ENCODE measurements at regions not wholly inside any gene's neighbourhood (a gene's known extent, or its start where the extent isn't known, plus 50 kb on each side); places are given as distances from the start of the nearest gene placed in this dataset.

DNA sequence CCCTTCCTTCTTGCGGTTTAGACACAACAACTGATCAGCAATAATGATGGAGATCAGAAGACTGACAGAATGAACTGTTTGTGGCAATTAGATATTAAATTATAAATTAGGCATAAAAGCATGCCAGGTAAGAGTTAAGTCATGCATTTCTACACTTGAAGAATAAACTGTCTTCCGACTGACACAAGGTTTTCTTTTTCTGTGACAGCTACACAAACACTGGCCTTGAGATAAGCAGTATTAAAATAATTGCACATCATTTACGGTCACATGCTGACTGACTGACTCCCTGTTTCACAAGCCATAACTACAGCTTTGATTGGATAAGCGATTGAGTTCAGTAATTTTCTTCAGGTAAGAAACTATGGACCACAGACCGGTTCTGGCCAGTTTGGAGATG, 56.2 kb downstream of the UBE2NL start:
- H4K5ac ChIP-seq (ENCODE audit: insufficient read length, low read depth, low read length), result no peak overlapping the region
- H2BK20ac ChIP-seq (ENCODE audit: low read depth, low read length, poor library complexity, severe bottlenecking), result no peak overlapping the region
- no peak for TF ChIP-seq CTCF (conservative IDR thresholded peaks at IDR 0.05)
- WGBS (ENCODE audit: extremely low coverage, insufficient read length, low lambda C conversion rate), result no CpG with 5 or more reads among the region's 5 CpGs
- no peak overlapping the region for H2AFZ ChIP-seq (ENCODE audit: low read length)
- no peak overlapping the region for H3K18ac ChIP-seq (ENCODE audit: insufficient read length, low read depth, low read length)
- H4K91ac ChIP-seq (ENCODE audit: insufficient read length, low read depth, low read length), result no peak overlapping the region
- H3T11ph ChIP-seq (ENCODE audit: low read length), result no peak overlapping the region
- no peak overlapping the region for H2BK15ac ChIP-seq (ENCODE audit: low read depth, low read length)
- H3K4me2 ChIP-seq (ENCODE audit: insufficient read depth, insufficient read length, low read length), result no peak overlapping the region
- H3K79me1 ChIP-seq (ENCODE audit: insufficient read depth, low read depth, low read length, poor library complexity, severe bottlenecking), result no peaks in the 10 kb centered on the region
- H3K9ac ChIP-seq (ENCODE audit: extremely low read depth, insufficient read length, low read length), result no peak overlapping the region
- no peaks in the 10 kb centered on the region for H3K4me1 ChIP-seq (ENCODE audit: insufficient read depth, low read length)
- no peak overlapping the region for H3K56ac ChIP-seq (ENCODE audit: insufficient read length, low read depth, low read length)
- no peak overlapping the region for H3K14ac ChIP-seq (ENCODE audit: insufficient read depth, low read length)
- no peak overlapping the region for H2BK5ac ChIP-seq (ENCODE audit: insufficient read length, low read length)
- H3K23me2 ChIP-seq (ENCODE audit: insufficient read length, low read depth, low read length, poor library complexity, severe bottlenecking), result no peaks in the 10 kb centered on the region
- no peak overlapping the region for H2AK5ac ChIP-seq (ENCODE audit: insufficient read length, low read length)
- H2BK12ac ChIP-seq (ENCODE audit: insufficient read length, low read depth, low read length), result no peak overlapping the region
- H4K8ac ChIP-seq (replicated peaks; ENCODE audit: insufficient read length, low read depth, low read length), result no peak overlapping the region
- no peak for DNase-seq
- Mint-ChIP-seq H3K27me3 (ENCODE audit: low read depth) (no peaks in the 10 kb centered on the region), H3K4me1 (0 out of 4 replicates have a peak, but pooled peaks cover 0 to under 1% of the 10 kb centered on the region in 2 experiments), H3K4me3 (no peak overlapping the region), H3K36me3 (ENCODE audit: insufficient read depth in 1 of 3, low read depth in 3 of 3) (no peaks in the 10 kb centered on the region; a peak in 1 of 7 replicates), H3K27ac (no peak overlapping the region), H3K9me3 (peaks cover 70 to 78% of the 10 kb centered on the region in 2 experiments)
- H3K4ac ChIP-seq (ENCODE audit: low read depth, low read length), result no peak overlapping the region
- H3K9me3 ChIP-seq (ENCODE audit: control insufficient read depth, low read depth, low read length), result peaks cover 14% of the 10 kb centered on the region
- no peaks in the 10 kb centered on the region for H4K20me1 ChIP-seq (ENCODE audit: control insufficient read depth, insufficient read depth, insufficient read length)
- no peak overlapping the region for H3K23ac ChIP-seq (ENCODE audit: insufficient read length, low read depth, low read length)
- no peak overlapping the region for H3K27ac ChIP-seq (ENCODE audit: insufficient read length, low read depth, low read length)
- no peaks in the 10 kb centered on the region for H3K79me2 ChIP-seq (ENCODE audit: insufficient read depth, low read length)
- no peak overlapping the region for H2BK120ac ChIP-seq (ENCODE audit: low read depth, low read length, poor library complexity, severe bottlenecking)
- H3K27me3 ChIP-seq (ENCODE audit: insufficient read depth, low read length), result no peaks in the 10 kb centered on the region

All from H9 (cell line).